SK-N-SH (cell line): ENCODE measurements at regions not wholly inside any gene's neighbourhood (a gene's known extent, or its start where the extent isn't known, plus 50 kb on each side); places are given as distances from the start of the nearest gene placed in this dataset.

Experiments used
- MXI1 ChIP-seq: IDR thresholded peaks from 2 replicates; pipeline ENCODE4 v1.6.1; 2012; ENCODE audit warnings: mild to moderate bottlenecking, low read depth, low read length, improper control_type of control experiment
- TF ChIP-seq, protein P1 (sequence below): fragments of 200-600 bp; sonication (generic); IDR thresholded peaks from 2 replicates; pipeline ENCODE4 v1.6.1; 2017; ENCODE audit warnings: antibody characterized with exemption, mild to moderate bottlenecking, moderate library complexity
- TF ChIP-seq, protein P2 (sequence below): IDR thresholded peaks from 2 replicates; pipeline ENCODE4 v1.6.1; 2012; ENCODE audit warnings: mild to moderate bottlenecking, low read depth, low read length, moderate library complexity

- TF ChIP-seq, protein P1, sequence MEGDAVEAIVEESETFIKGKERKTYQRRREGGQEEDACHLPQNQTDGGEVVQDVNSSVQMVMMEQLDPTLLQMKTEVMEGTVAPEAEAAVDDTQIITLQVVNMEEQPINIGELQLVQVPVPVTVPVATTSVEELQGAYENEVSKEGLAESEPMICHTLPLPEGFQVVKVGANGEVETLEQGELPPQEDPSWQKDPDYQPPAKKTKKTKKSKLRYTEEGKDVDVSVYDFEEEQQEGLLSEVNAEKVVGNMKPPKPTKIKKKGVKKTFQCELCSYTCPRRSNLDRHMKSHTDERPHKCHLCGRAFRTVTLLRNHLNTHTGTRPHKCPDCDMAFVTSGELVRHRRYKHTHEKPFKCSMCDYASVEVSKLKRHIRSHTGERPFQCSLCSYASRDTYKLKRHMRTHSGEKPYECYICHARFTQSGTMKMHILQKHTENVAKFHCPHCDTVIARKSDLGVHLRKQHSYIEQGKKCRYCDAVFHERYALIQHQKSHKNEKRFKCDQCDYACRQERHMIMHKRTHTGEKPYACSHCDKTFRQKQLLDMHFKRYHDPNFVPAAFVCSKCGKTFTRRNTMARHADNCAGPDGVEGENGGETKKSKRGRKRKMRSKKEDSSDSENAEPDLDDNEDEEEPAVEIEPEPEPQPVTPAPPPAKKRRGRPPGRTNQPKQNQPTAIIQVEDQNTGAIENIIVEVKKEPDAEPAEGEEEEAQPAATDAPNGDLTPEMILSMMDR, result no peak
- TF ChIP-seq MXI1, result no peak
- TF ChIP-seq, protein P2, sequence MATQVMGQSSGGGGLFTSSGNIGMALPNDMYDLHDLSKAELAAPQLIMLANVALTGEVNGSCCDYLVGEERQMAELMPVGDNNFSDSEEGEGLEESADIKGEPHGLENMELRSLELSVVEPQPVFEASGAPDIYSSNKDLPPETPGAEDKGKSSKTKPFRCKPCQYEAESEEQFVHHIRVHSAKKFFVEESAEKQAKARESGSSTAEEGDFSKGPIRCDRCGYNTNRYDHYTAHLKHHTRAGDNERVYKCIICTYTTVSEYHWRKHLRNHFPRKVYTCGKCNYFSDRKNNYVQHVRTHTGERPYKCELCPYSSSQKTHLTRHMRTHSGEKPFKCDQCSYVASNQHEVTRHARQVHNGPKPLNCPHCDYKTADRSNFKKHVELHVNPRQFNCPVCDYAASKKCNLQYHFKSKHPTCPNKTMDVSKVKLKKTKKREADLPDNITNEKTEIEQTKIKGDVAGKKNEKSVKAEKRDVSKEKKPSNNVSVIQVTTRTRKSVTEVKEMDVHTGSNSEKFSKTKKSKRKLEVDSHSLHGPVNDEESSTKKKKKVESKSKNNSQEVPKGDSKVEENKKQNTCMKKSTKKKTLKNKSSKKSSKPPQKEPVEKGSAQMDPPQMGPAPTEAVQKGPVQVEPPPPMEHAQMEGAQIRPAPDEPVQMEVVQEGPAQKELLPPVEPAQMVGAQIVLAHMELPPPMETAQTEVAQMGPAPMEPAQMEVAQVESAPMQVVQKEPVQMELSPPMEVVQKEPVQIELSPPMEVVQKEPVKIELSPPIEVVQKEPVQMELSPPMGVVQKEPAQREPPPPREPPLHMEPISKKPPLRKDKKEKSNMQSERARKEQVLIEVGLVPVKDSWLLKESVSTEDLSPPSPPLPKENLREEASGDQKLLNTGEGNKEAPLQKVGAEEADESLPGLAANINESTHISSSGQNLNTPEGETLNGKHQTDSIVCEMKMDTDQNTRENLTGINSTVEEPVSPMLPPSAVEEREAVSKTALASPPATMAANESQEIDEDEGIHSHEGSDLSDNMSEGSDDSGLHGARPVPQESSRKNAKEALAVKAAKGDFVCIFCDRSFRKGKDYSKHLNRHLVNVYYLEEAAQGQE, result no peak
Measured at GRCh38 chr16:65657556-65657955, 535.7 kb upstream of the CDH11 start.
